Neuronal stem cell (in vitro differentiated cells): ENCODE measurements at regions not wholly inside any gene's neighbourhood (a gene's known extent, or its start where the extent isn't known, plus 50 kb on each side); places are given as distances from the start of the nearest gene placed in this dataset.

Experiments
- DNase-seq: peaks from one replicate; pipeline ENCODE4 v3.0.0-alpha.2; 2013; ENCODE audit warnings: low spot score
- H2AFZ ChIP-seq: one replicate; pipeline ENCODE4 v1.6.1; 2013; ENCODE audit warnings: mild to moderate bottlenecking, low read length, inconsistent platforms
- H2AK5ac ChIP-seq: 2 replicates; pipeline ENCODE4 v1.6.1; 2013; ENCODE audit warnings: low read depth, mild to moderate bottlenecking, inconsistent platforms, low read length, moderate library complexity, mixed read lengths
- H2BK120ac ChIP-seq: 2 replicates; pipeline ENCODE4 v1.6.1; 2013; ENCODE audit warnings: low read depth, mild to moderate bottlenecking, inconsistent platforms, low read length, moderate library complexity, mixed read lengths
- H2BK12ac ChIP-seq: one replicate; pipeline ENCODE4 v1.6.1; 2013; ENCODE audit warnings: low read length, inconsistent platforms
- H2BK15ac ChIP-seq: 2 replicates; pipeline ENCODE4 v1.6.1; 2013; ENCODE audit warnings: mild to moderate bottlenecking, low read length, inconsistent platforms, mixed read lengths
- H2BK5ac ChIP-seq: one replicate; pipeline ENCODE4 v1.6.1; 2013; ENCODE audit warnings: inconsistent platforms, mild to moderate bottlenecking, low read length, moderate library complexity
- H3K14ac ChIP-seq: one replicate; pipeline ENCODE4 v1.6.1; 2013; ENCODE audit warnings: low read length, inconsistent platforms
- H3K18ac ChIP-seq: 2 replicates; pipeline ENCODE4 v1.6.1; 2013; ENCODE audit warnings: low read length, inconsistent platforms
- H3K23ac ChIP-seq: 2 replicates; pipeline ENCODE4 v1.6.1; 2013; ENCODE audit warnings: low read depth, mild to moderate bottlenecking, mixed read lengths, low read length, inconsistent platforms; ENCODE audit not compliant: poor library complexity
- H3K27ac ChIP-seq: replicated peaks from 3 replicates; pipeline ENCODE4 v1.5.1; 2013; ENCODE audit warnings: low read length, inconsistent platforms
- H3K27me3 ChIP-seq, 3 experiments: 2 replicates each; pipeline ENCODE4 v1.6.1; 2013; ENCODE audit warnings: low read length in 3 of 3, mild to moderate bottlenecking in 2 of 3, inconsistent platforms in 1 of 3, low read depth in 1 of 3, mixed read lengths in 1 of 3, moderate library complexity in 1 of 3; ENCODE audit not compliant: control insufficient read depth in 3 of 3, insufficient read depth in 3 of 3
- H3K36me3 ChIP-seq, 2 donors: replicated peaks in 1 of 2; 2 replicates each; pipeline ENCODE4 v1.6.1; 2013; ENCODE audit warnings: low read length in 2 of 2; ENCODE audit not compliant: control insufficient read depth in 2 of 2, insufficient read depth in 2 of 2
- H3K4ac ChIP-seq: 2 replicates; pipeline ENCODE4 v1.6.1; 2013; ENCODE audit warnings: inconsistent platforms, mild to moderate bottlenecking, low read length, moderate library complexity
- H3K4me1 ChIP-seq, 2 donors: 1 replicate in 1 of 2; 2 replicates in 1 of 2; pipeline ENCODE4 v1.6.1; 2013; ENCODE audit warnings: low read length in 2 of 2, low read depth in 1 of 2; ENCODE audit not compliant: control insufficient read depth in 2 of 2, insufficient read depth in 1 of 2
- H3K4me2 ChIP-seq: one replicate; pipeline ENCODE4 v1.6.1; 2013; ENCODE audit warnings: mild to moderate bottlenecking, low read length, inconsistent platforms; ENCODE audit not compliant: insufficient read depth, poor library complexity, severe bottlenecking
- H3K4me3 ChIP-seq, 2 donors: 2 replicates each; pipeline ENCODE4 v1.5.1; 2013; ENCODE audit warnings: low read length in 2 of 2, mild to moderate bottlenecking in 2 of 2, inconsistent platforms in 1 of 2, moderate library complexity in 1 of 2
- H3K79me1 ChIP-seq: one replicate; pipeline ENCODE4 v1.6.1; 2013; ENCODE audit warnings: low read depth, mild to moderate bottlenecking, inconsistent platforms, low read length, moderate library complexity
- H3K9ac ChIP-seq: one replicate; pipeline ENCODE4 v1.6.1; 2013; ENCODE audit warnings: mild to moderate bottlenecking, low read depth, low read length, inconsistent platforms; ENCODE audit not compliant: poor library complexity
- H3K9me3 ChIP-seq, 2 donors: replicated peaks in 1 of 2; 2 replicates each; pipeline versions ENCODE3 to v1.6.1; 2013; ENCODE audit warnings: low read length in 2 of 2, mild to moderate bottlenecking in 2 of 2, inconsistent platforms in 1 of 2, low read depth in 1 of 2, mixed read lengths in 1 of 2, moderate library complexity in 1 of 2; ENCODE audit not compliant: control insufficient read depth in 2 of 2, insufficient read depth in 1 of 2
- H4K8ac ChIP-seq: one replicate; pipeline ENCODE4 v1.6.1; 2013; ENCODE audit warnings: low read depth, mild to moderate bottlenecking, inconsistent platforms, low read length, moderate library complexity
- H4K91ac ChIP-seq: one replicate; pipeline ENCODE4 v1.6.1; 2013; ENCODE audit warnings: low read length, low read depth, mild to moderate bottlenecking, inconsistent platforms; ENCODE audit not compliant: poor library complexity
- WGBS, 2 donors: extraction: QIAGEN DNeasy Blood & Tissue Kit; methylation state at CpG; one replicate each; pipeline ENCODE4 v1.1.7; 2013; ENCODE audit warnings: missing lambda C conversion rate in 2 of 2, mixed read lengths in 1 of 2; ENCODE audit not compliant: insufficient read length in 2 of 2, insufficient replicate concordance in 1 of 2; ENCODE audit errors: extremely low coverage in 2 of 2; 5-methylcytosine and 5-hydroxymethylcytosine counted together

GRCh38 chr7:17016402-17017010 is 134.7 kb upstream of the AGR3 start:
- Histone ChIP-seq H3K27ac (no peak overlapping the region), H4K8ac (no peak overlapping the region), H2BK15ac (no peak overlapping the region), H3K14ac (no peak overlapping the region), H2AK5ac (no peak overlapping the region), H2BK5ac (no peak overlapping the region), H3K4me2 (no peak overlapping the region), H3K9ac (no peak overlapping the region), H3K18ac (no peak overlapping the region), H3K4me3 (no peak overlapping the region), H3K4ac (no peak overlapping the region), H3K36me3 (peaks cover 0 to 3% of the 10 kb centered on the region in 2 donors), H3K79me1 (no peaks in the 10 kb centered on the region), H3K4me1 (peaks cover 0 to 4% of the 10 kb centered on the region in 2 donors), H3K9me3 (peaks cover 0 to 2% of the 10 kb centered on the region in 2 donors), H2AFZ (no peak overlapping the region), H2BK12ac (no peak overlapping the region), H3K27me3 (no peaks in the 10 kb centered on the region), H2BK120ac (no peak overlapping the region), H3K23ac (no peak overlapping the region), H4K91ac (no peak overlapping the region)
- DNase-seq: no peak
- WGBS, 2 donors: no CpG with 5 or more reads among the region's 2 CpGs

DNA sequence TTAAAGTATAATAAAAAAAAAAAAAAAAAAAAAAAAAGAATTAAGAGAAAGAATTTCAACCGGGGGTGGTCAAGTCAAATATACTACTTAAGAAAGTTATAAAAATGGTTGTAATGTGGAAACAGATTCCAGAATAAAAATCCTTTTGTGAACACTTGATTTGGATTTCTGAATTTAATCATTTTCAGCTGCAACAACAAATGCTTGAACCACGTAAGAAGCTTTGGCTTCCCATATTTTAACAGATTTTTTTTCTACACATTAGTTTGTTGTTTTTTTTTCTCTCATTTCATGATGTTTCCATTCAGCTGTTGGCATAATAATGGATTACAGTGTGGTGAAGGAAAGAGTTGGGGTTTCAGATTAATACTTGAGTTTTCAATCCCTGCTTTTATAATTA is 137.3 kb upstream of the AGR3 start:
- H2BK15ac ChIP-seq: no peak overlapping the region
- no peaks in the 10 kb centered on the region for H3K27me3 ChIP-seq
- H2BK5ac ChIP-seq: no peak overlapping the region
- H3K4me3 ChIP-seq: no peak overlapping the region
- H3K18ac ChIP-seq: no peak overlapping the region
- no peak overlapping the region for H3K4ac ChIP-seq
- H3K27ac ChIP-seq: no peak overlapping the region
- no peaks in the 10 kb centered on the region for H3K79me1 ChIP-seq
- H3K36me3 ChIP-seq: peaks cover 0 to 3% of the 10 kb centered on the region in 2 donors
- no peak overlapping the region for H2BK12ac ChIP-seq
- H2AK5ac ChIP-seq: no peak overlapping the region
- no peak overlapping the region for H2BK120ac ChIP-seq
- no peak overlapping the region for H3K9ac ChIP-seq
- H3K14ac ChIP-seq: no peak overlapping the region
- H4K91ac ChIP-seq: no peak overlapping the region
- no peak for DNase-seq
- H3K23ac ChIP-seq: no peak overlapping the region
- WGBS, 2 donors: no CpG with 5 or more reads among the region's 2 CpGs
- no peak overlapping the region for H2AFZ ChIP-seq
- no peak overlapping the region for H4K8ac ChIP-seq
- no peaks in the 10 kb centered on the region for H3K4me1 ChIP-seq
- no peaks in the 10 kb centered on the region for H3K9me3 ChIP-seq
- no peak overlapping the region for H3K4me2 ChIP-seq

GRCh38 chr7:17020250-17020649 is 138.5 kb upstream of the AGR3 start:
- H3K36me3 ChIP-seq: peaks cover 0 to 3% of the 10 kb centered on the region in 2 donors
- no peak overlapping the region for H4K91ac ChIP-seq
- no peak overlapping the region for H3K18ac ChIP-seq
- no peak overlapping the region for H2BK5ac ChIP-seq
- H3K23ac ChIP-seq: no peak overlapping the region
- H3K4me3 ChIP-seq: no peak overlapping the region
- H3K14ac ChIP-seq: no peak overlapping the region
- no CpG with 5 or more reads among the region's 1 CpG for WGBS, 2 donors
- no peak overlapping the region for H2BK15ac ChIP-seq
- H2BK12ac ChIP-seq: no peak overlapping the region
- H2BK120ac ChIP-seq: no peak overlapping the region
- no peak overlapping the region for H2AK5ac ChIP-seq
- no peaks in the 10 kb centered on the region for H3K79me1 ChIP-seq
- H2AFZ ChIP-seq: no peak overlapping the region
- H3K4ac ChIP-seq: no peak overlapping the region
- no peaks in the 10 kb centered on the region for H3K4me1 ChIP-seq
- no peak overlapping the region for H3K27ac ChIP-seq
- H3K9ac ChIP-seq: no peak overlapping the region
- H3K9me3 ChIP-seq: no peaks in the 10 kb centered on the region
- H3K4me2 ChIP-seq: no peak overlapping the region
- no peak overlapping the region for H4K8ac ChIP-seq
- H3K27me3 ChIP-seq: no peaks in the 10 kb centered on the region
- DNase-seq: no peak

DNA sequence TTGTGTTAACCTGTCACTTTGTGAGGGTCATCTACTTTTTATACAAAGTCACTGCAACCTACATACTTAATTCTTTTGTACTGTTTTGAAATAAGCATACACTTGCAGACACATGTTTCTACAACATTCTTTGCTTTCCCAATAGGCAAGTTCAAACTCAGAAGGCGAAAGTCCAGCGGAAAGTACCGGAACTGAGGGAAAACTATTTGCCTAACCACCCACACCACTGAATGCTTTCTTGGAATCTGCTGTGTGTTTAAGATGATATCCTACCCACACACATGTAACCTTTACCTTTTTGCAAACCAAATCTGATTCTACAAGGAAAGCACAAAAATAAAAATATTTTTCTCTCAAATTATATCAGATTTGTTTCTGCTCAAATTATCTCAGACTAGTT is 139.4 kb upstream of the AGR3 start:
- Histone ChIP-seq H2BK120ac (no peak overlapping the region), H3K4me2 (no peak overlapping the region), H3K18ac (no peak overlapping the region), H2AFZ (no peak overlapping the region), H2AK5ac (no peak overlapping the region), H3K27ac (no peak overlapping the region), H2BK5ac (no peak overlapping the region), H3K9me3 (no peaks in the 10 kb centered on the region), H3K4me1 (no peaks in the 10 kb centered on the region), H3K23ac (no peak overlapping the region), H3K4me3 (no peak overlapping the region), H2BK15ac (no peak overlapping the region), H4K91ac (no peak overlapping the region), H4K8ac (no peak overlapping the region), H3K4ac (no peak overlapping the region), H3K36me3 (peaks cover 0 to 3% of the 10 kb centered on the region in 2 donors), H2BK12ac (no peak overlapping the region), H3K14ac (no peak overlapping the region), H3K79me1 (no peaks in the 10 kb centered on the region), H3K27me3 (no peaks in the 10 kb centered on the region), H3K9ac (no peak overlapping the region)
- WGBS, 2 donors: no CpG with 5 or more reads among the region's 3 CpGs
- DNase-seq: no peak
